ENCODE measurements at regions not wholly inside any gene's neighbourhood (a gene's known extent, or its start where the extent isn't known, plus 50 kb on each side); places are given as distances from the start of the nearest gene placed in this dataset.
A peak's percentile ranks its signal among the peaks of the same experiment; 100 is the strongest.
"Not testable (repeated sequence)": the region's sequence is repeated elsewhere in the genome, so short reads cannot be mapped to it uniquely, and the experiment has no call there.

GRCh38 chr12:62196146-62196545, 64.1 kb upstream of the USP15 start:
- no peak overlapping the region for H2AFZ ChIP-seq (ENCODE audit: insufficient read depth, low read length, poor library complexity)
- H2BK12ac ChIP-seq (ENCODE audit: low read length), result no peak overlapping the region
- H3K79me1 ChIP-seq (ENCODE audit: low read length), result no peaks in the 10 kb centered on the region
- H3K9me3 ChIP-seq (ENCODE audit: insufficient read depth, low read depth, low read length), result peaks cover 10% of the 10 kb centered on the region
- no peaks in the 10 kb centered on the region for H3K36me3 ChIP-seq (ENCODE audit: control insufficient read depth in 1 of 2, insufficient read depth in 2 of 2, low read length in 2 of 2)
- H4K8ac ChIP-seq (ENCODE audit: low read depth, low read length), result no peak overlapping the region
- no peak overlapping the region for H2AK5ac ChIP-seq (ENCODE audit: low read length)
- H3K27me3 ChIP-seq (ENCODE audit: insufficient read depth, low read length), result peaks cover 10% of the 10 kb centered on the region
- no peaks in the 10 kb centered on the region for H3K79me2 ChIP-seq (ENCODE audit: control insufficient read depth, insufficient read depth, low read length, poor library complexity)
- no peak for DNase-seq
- no peak overlapping the region for H3K4ac ChIP-seq (ENCODE audit: low read depth, low read length)
- no peak overlapping the region for H3K4me3 ChIP-seq (ENCODE audit: low read depth, low read length)
- H3K18ac ChIP-seq (ENCODE audit: low read length), result no peak overlapping the region
- H4K12ac ChIP-seq (ENCODE audit: low read depth, low read length), result no peak overlapping the region
- H3K14ac ChIP-seq (ENCODE audit: low read length), result no peak overlapping the region
- no peak overlapping the region for H4K91ac ChIP-seq (ENCODE audit: low read depth, low read length)
- no peak overlapping the region for H2BK5ac ChIP-seq (ENCODE audit: low read depth, low read length, poor library complexity)
- H3K9ac ChIP-seq (ENCODE audit: low read length), result no peak overlapping the region
- H3K4me2 ChIP-seq (ENCODE audit: low read length), result no peak overlapping the region
- no peak overlapping the region for H3K23ac ChIP-seq (ENCODE audit: low read length)
- peaks cover 8 to 10% of the 10 kb centered on the region in 2 experiments for H3K4me1 ChIP-seq (ENCODE audit: control insufficient read depth in 1 of 2, insufficient read depth in 2 of 2, low read length in 2 of 2)
- H2BK120ac ChIP-seq (ENCODE audit: insufficient read depth, low read length, poor library complexity), result no peak overlapping the region
- no peak overlapping the region for H3K27ac ChIP-seq (ENCODE audit: low read depth, low read length)

GRCh38 chr12:62202861-62203260, 57.3 kb upstream of the USP15 start:
- H3K18ac ChIP-seq (ENCODE audit: low read length); H3K4me3 ChIP-seq (ENCODE audit: low read depth, low read length); H2AFZ ChIP-seq (ENCODE audit: insufficient read depth, low read length, poor library complexity); H3K9me3 ChIP-seq (ENCODE audit: insufficient read depth, low read depth, low read length); H2BK5ac ChIP-seq (ENCODE audit: low read depth, low read length, poor library complexity); H4K8ac ChIP-seq (ENCODE audit: low read depth, low read length); H3K14ac ChIP-seq (ENCODE audit: low read length); H3K79me1 ChIP-seq (ENCODE audit: low read length); H3K9ac ChIP-seq (ENCODE audit: low read length); H3K27me3 ChIP-seq (ENCODE audit: insufficient read depth, low read length); H3K79me2 ChIP-seq (ENCODE audit: control insufficient read depth, insufficient read depth, low read length, poor library complexity); H3K36me3 ChIP-seq (ENCODE audit: control insufficient read depth in 1 of 2, insufficient read depth in 2 of 2, low read length in 2 of 2); H3K23ac ChIP-seq (ENCODE audit: low read length); H2BK12ac ChIP-seq (ENCODE audit: low read length); H3K4me2 ChIP-seq (ENCODE audit: low read length); H3K27ac ChIP-seq (ENCODE audit: low read depth, low read length); H2BK120ac ChIP-seq (ENCODE audit: insufficient read depth, low read length, poor library complexity); H4K91ac ChIP-seq (ENCODE audit: low read depth, low read length); H3K4me1 ChIP-seq (ENCODE audit: control insufficient read depth in 1 of 2, insufficient read depth in 2 of 2, low read length in 2 of 2); H3K4ac ChIP-seq (ENCODE audit: low read depth, low read length); H4K12ac ChIP-seq (ENCODE audit: low read depth, low read length); H2AK5ac ChIP-seq (ENCODE audit: low read length): not testable (repeated sequence)
- no CpG with 5 or more reads among the region's 3 CpGs for WGBS (ENCODE audit: extremely low coverage, insufficient coverage, insufficient read length)
- peak in 1 of 2 donors; percentile 33 for DNase-seq

- Histone ChIP-seq H3K4ac (ENCODE audit: low read depth, low read length) (no peak overlapping the region), H3K23ac (ENCODE audit: low read length) (no peak overlapping the region), H3K27me3 (ENCODE audit: insufficient read depth, low read length) (no peaks in the 10 kb centered on the region), H3K9ac (ENCODE audit: low read length) (no peak overlapping the region), H3K4me3 (ENCODE audit: low read depth, low read length) (no peak overlapping the region), H3K27ac (ENCODE audit: low read depth, low read length) (no peak overlapping the region), H4K91ac (ENCODE audit: low read depth, low read length) (no peak overlapping the region), H3K79me1 (ENCODE audit: low read length) (no peaks in the 10 kb centered on the region), H3K4me1 (ENCODE audit: control insufficient read depth in 1 of 2, insufficient read depth in 2 of 2, low read length in 2 of 2) (peaks cover 3 to 5% of the 10 kb centered on the region in 2 experiments), H2BK120ac (ENCODE audit: insufficient read depth, low read length, poor library complexity) (no peak overlapping the region), H3K36me3 (ENCODE audit: control insufficient read depth in 1 of 2, insufficient read depth in 2 of 2, low read length in 2 of 2) (no peaks in the 10 kb centered on the region), H3K9me3 (ENCODE audit: insufficient read depth, low read depth, low read length) (no peaks in the 10 kb centered on the region), H4K12ac (ENCODE audit: low read depth, low read length) (no peak overlapping the region), H2BK12ac (ENCODE audit: low read length) (no peak overlapping the region), H3K14ac (ENCODE audit: low read length) (no peak overlapping the region), H2AFZ (ENCODE audit: insufficient read depth, low read length, poor library complexity) (no peak overlapping the region), H3K18ac (ENCODE audit: low read length) (no peak overlapping the region), H2BK5ac (ENCODE audit: low read depth, low read length, poor library complexity) (no peak overlapping the region), H3K4me2 (ENCODE audit: low read length) (no peak overlapping the region), H2AK5ac (ENCODE audit: low read length) (no peak overlapping the region), H3K79me2 (ENCODE audit: control insufficient read depth, insufficient read depth, low read length, poor library complexity) (no peaks in the 10 kb centered on the region), H4K8ac (ENCODE audit: low read depth, low read length) (no peak overlapping the region)
- DNase-seq, result no peak
- no CpG with 5 or more reads among the region's 1 CpG for WGBS (ENCODE audit: extremely low coverage, insufficient coverage, insufficient read length)
These were observed 54.9 kb upstream of the USP15 start for GRCh38 chr12:62205346-62205745.

- H3K9ac ChIP-seq (ENCODE audit: low read length), result no peak overlapping the region
- no peaks in the 10 kb centered on the region for H3K36me3 ChIP-seq (ENCODE audit: control insufficient read depth in 1 of 2, insufficient read depth in 2 of 2, low read length in 2 of 2)
- H2BK5ac ChIP-seq (ENCODE audit: low read depth, low read length, poor library complexity), result no peak overlapping the region
- no peak overlapping the region for H4K12ac ChIP-seq (ENCODE audit: low read depth, low read length)
- H2AK5ac ChIP-seq (ENCODE audit: low read length), result no peak overlapping the region
- no peak for DNase-seq
- no peak overlapping the region for H4K8ac ChIP-seq (ENCODE audit: low read depth, low read length)
- no peaks in the 10 kb centered on the region for H3K27me3 ChIP-seq (ENCODE audit: insufficient read depth, low read length)
- H3K79me1 ChIP-seq (ENCODE audit: low read length), result no peaks in the 10 kb centered on the region
- no peaks in the 10 kb centered on the region for H3K79me2 ChIP-seq (ENCODE audit: control insufficient read depth, insufficient read depth, low read length, poor library complexity)
- no peaks in the 10 kb centered on the region for H3K9me3 ChIP-seq (ENCODE audit: insufficient read depth, low read depth, low read length)
- no peak overlapping the region for H2BK120ac ChIP-seq (ENCODE audit: insufficient read depth, low read length, poor library complexity)
- H3K4ac ChIP-seq (ENCODE audit: low read depth, low read length), result no peak overlapping the region
- no peak overlapping the region for H4K91ac ChIP-seq (ENCODE audit: low read depth, low read length)
- H3K4me1 ChIP-seq (ENCODE audit: control insufficient read depth in 1 of 2, insufficient read depth in 2 of 2, low read length in 2 of 2), result peaks cover 3 to 5% of the 10 kb centered on the region in 2 experiments
- no peak overlapping the region for H3K18ac ChIP-seq (ENCODE audit: low read length)
- no peak overlapping the region for H3K27ac ChIP-seq (ENCODE audit: low read depth, low read length)
- no peak overlapping the region for H3K14ac ChIP-seq (ENCODE audit: low read length)
- H3K4me2 ChIP-seq (ENCODE audit: low read length), result no peak overlapping the region
- H3K4me3 ChIP-seq (ENCODE audit: low read depth, low read length), result no peak overlapping the region
- H3K23ac ChIP-seq (ENCODE audit: low read length), result no peak overlapping the region
- no CpG with 5 or more reads among the region's 1 CpG for WGBS (ENCODE audit: extremely low coverage, insufficient coverage, insufficient read length)
- H2AFZ ChIP-seq (ENCODE audit: insufficient read depth, low read length, poor library complexity), result no peak overlapping the region
- no peak overlapping the region for H2BK12ac ChIP-seq (ENCODE audit: low read length)
These were observed 53.0 kb upstream of the USP15 start for GRCh38 chr12:62207248-62207647.

Data from trophoblast cell (in vitro differentiated cells and primary cell).